RPMI8226 (cell line): ENCODE measurements at regions not wholly inside any gene's neighbourhood (a gene's known extent, or its start where the extent isn't known, plus 50 kb on each side); places are given as distances from the start of the nearest gene placed in this dataset.

ENCODE experiments used
- DNase-seq: peaks from one replicate; pipeline ENCODE4 v3.0.0-alpha.2; 2015

DNA sequence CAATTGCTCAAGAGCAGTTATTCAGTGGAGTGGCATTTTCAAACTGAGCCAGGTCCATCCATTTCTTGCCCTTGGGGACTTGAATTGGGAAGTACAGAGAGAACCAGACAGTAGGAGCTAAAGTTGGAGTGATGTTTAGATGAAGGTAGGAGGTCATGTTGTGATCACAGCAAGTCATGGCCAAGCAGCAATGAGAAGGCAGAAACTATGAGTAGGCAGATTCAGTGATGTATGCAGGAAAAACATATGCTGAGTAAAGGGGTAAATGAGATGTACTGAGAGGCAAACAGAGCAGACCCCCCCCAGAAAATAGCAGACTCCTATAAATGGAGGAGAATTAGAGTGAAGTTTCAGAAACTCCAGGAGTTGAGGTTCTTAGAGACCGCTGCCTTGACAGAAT, 95.8 kb downstream of the PERP start:
- no peak for DNase-seq

DNA sequence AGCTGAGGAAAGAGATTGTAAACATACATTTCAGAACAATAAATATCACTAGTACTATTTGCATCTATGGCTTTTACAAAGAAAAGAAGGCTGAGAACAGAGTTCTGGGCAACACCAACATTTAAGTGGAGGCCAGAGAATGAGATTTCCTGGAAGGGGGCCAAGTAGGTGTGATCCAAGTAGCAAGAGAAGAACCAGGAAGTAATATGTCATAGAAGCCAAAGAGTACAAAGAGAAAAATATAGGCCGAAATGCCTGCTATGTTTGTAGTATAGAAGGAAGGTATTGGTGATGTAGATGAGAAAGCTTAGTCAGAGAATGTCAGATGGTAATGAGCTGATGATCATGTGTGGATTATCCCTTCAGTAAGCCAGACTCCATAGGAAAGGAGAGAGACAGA, 94.5 kb downstream of the PERP start:
- peak; percentile 18 for DNase-seq

GRCh38 chr6:138013959-138014358, 93.3 kb downstream of the PERP start:
- DNase-seq: no peak

- DNase-seq: no peak
Measured at GRCh38 chr6:138017166-138017757, 90.0 kb downstream of the PERP start.

- DNase-seq: no peak
Measured at GRCh38 chr6:138018297-138018696, 88.9 kb downstream of the PERP start.

GRCh38 chr6:138025528-138025978, 81.7 kb downstream of the PERP start:
- DNase-seq: no peak

- DNase-seq: no peak
Measured at GRCh38 chr6:138026342-138026741, 80.9 kb downstream of the PERP start.

DNA sequence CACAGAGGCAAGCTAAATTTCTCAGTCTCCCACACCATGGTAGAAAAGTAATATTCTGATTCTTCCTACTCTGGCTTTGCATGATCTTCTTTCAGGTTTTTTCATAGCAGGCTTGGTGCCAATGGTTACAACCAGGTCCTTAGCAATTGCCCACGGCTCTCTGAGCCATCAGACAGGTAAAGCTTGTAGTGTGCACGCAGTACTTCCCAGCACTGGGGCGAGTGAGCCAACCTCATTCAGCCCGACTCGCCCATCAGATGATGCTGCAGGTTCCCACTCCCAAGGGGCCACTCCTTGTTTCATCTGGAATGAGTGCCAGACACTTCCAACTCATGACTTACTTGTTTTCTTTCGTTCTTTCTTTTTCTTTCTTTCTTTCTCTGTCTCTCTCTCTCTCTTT, 78.3 kb downstream of the PERP start:
- no peak for DNase-seq

- DNase-seq: no peak
Measured at GRCh38 chr6:138030872-138031271, 76.3 kb downstream of the PERP start.

DNA sequence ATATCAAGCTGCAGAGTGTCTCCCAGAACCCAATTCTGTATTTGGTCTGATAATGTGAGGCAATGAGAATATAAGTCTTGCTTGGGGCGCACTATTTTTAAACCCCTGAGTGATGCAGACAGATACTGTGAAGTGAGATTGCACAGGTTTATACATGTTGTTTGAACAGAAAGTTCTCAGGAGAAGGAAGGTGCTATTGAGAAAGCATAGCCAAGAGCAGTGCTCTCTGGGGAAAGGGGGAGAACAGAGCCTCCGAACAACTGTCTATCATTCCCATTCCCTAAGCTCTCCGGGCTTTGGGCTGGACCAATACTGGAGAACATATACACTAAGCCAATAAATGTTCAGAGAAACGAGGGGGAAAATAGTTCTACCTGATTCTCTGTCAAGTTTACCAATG, 75.8 kb downstream of the PERP start:
- no peak for DNase-seq

DNA sequence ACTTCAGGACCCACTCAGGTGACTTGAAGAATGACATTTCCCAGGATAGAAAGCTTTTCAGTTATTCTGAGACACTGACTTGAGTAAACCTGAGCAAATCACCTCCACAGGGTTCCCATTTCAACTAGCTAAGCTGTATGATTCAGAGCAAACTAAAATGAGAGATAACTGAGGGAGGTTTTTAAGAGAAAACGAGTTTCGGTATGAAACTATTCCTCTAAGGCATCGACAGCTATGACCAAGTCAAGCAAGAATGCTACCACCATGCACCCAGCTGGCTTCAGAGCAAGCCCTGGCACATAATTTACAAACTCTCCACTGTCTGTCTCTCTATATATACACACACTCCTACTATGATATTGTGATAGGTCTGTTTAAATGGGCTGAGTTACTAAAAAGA, 75.4 kb downstream of the PERP start:
- no peak for DNase-seq

GRCh38 chr6:138032571-138032970, 74.6 kb downstream of the PERP start:
- no peak for DNase-seq

- no peak for DNase-seq
Measured at GRCh38 chr6:138034229-138034628, 73.0 kb downstream of the PERP start.

DNA sequence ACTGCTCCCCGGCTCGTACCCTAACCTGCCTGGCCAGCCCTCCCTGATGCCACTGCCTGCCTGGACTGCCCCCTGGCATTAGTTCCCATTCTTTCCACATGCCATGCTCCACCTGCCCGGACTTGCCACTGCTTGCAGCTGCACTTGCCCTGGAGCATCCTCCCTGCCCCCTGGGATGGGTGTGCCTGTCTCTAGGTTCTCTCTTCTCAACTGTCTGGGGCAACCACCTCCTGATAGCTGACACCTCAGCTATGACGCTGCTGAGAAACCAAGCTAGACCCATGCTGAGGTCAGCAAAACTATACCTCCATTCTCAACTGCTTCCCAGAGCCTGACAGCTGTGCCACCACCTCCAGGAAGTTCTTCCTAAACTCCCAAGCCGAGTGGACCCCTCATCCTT, 72.1 kb downstream of the PERP start:
- no peak for DNase-seq

GRCh38 chr6:138036111-138036510, 71.1 kb downstream of the PERP start:
- DNase-seq: no peak

DNA sequence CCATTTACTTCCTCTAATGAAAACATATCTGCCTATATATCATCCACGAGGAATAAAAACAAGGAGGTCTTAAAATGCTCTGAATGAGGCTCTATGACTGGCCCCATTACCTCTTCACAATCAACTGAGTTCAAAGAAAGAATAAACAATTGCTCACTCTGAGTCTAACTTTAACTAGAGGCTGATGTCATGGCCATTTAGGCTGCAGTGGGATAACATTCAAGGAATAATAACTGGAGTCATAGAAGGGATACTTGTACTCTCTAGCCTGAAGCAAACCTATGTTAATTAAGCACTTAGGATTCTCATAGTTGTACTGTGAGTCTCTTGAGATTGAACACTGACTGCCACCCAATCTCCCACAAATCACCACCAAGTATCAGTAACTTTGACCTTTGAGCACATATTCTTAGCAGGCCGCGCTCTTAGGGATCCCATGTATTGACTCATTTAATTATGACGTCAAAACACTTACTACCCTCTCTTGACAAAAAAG, 70.2 kb downstream of the PERP start:
- DNase-seq: no peak

DNA sequence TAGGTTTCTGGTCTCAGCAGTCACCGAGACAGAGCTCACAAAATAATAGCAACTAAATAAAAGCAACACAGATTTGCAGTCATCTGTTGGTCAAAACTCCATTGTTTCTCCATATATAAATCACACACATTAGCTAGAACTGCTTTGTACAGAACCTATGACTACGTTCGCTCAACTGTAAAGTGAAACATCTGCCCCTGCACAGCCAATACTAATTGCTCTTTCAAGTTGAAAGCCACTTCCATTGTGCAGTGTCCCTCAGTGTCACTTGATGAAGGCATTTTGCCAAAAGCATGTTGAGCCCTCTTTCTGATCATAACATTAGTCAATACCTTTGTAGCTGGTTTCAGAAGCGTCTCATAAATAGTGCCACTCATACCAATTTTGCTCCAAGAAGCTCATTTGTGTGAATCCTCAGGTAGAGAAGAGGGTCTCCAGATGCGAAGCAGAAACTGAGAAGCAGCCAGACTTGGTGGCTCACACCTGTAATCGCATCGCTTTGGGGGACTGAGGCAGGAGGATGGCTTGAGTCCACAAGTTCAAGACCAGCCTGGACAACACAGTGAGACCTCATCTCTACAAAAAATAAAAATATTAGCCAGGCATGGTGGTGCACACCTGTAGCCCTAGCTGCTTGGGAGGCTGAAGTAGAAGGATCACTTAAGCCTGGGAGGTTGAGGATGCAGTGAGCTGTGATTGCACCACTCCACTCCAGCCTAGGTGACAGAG, 68.9 kb downstream of the PERP start:
- DNase-seq: no peak
